Endothelial cell of umbilical vein (primary cell): ENCODE measurements at regions not wholly inside any gene's neighbourhood (a gene's known extent, or its start where the extent isn't known, plus 50 kb on each side); places are given as distances from the start of the nearest gene placed in this dataset.

Source experiments
- BruUV-seq: library from RNA; stranded (reverse); fragments of 400-500 nt; replicated peaks from 2 replicates; lab custom pipeline; 2021; lab: Mats Ljungman, UMichigan
- CTCF ChIA-PET: fragments of 300-600, 350-600 bp; sonication (Branson Sonifier 250); formaldehyde crosslinking; loops from one replicate; lab custom pipeline; 2021; ENCODE audit warnings: antibody characterized with exemption, inconsistent platforms; lab: Charles Lee
- POLR2A ChIA-PET: fragments of 300-600, 350-600 bp; sonication (Branson Sonifier 250); formaldehyde crosslinking; loops from one replicate; lab custom pipeline; 2021; ENCODE audit warnings: antibody characterized with exemption, inconsistent platforms; lab: Charles Lee
- DNase-seq: peaks from one replicate; pipeline ENCODE4 v3.0.0-alpha.2; 2011; ENCODE audit warnings: low read depth, low spot score
- FAIRE-seq: peaks from 2 replicates; lab custom pipeline; 2011; peaks lifted over from hg19 to GRCh38; lab: Jason Lieb, UNC
- H2AFZ ChIP-seq: 2 replicates; pipeline ENCODE4 v1.6.0; 2012; ENCODE audit warnings: low read depth, low read length, control low read depth, inconsistent platforms
- H3K27ac ChIP-seq: 2 replicates; pipeline ENCODE4 v1.5.1; 2011; ENCODE audit warnings: low read depth, mild to moderate bottlenecking, control low read depth, low read length, moderate library complexity; ENCODE audit not compliant: insufficient read depth
- H3K27me3 ChIP-seq, 2 experiments: 2 replicates each; pipeline versions ENCODE4 v1.6.0 to v1.6.1; 2011; ENCODE audit warnings: low read length in 2 of 2, mixed read lengths in 1 of 2; ENCODE audit not compliant: control insufficient read depth in 2 of 2, insufficient read depth in 2 of 2
- H3K36me3 ChIP-seq, 2 experiments: 2 replicates in 1 of 2; 3 replicates in 1 of 2; pipeline ENCODE4 v1.5.1; 2011; ENCODE audit warnings: low read length in 2 of 2, mild to moderate bottlenecking in 1 of 2, moderate library complexity in 1 of 2; ENCODE audit not compliant: control insufficient read depth in 2 of 2, insufficient read depth in 2 of 2; ENCODE audit errors: extremely low read depth in 1 of 2
- H3K4me1 ChIP-seq: 3 replicates; pipeline ENCODE4 v1.5.1; 2011; ENCODE audit warnings: mild to moderate bottlenecking, low read length; ENCODE audit not compliant: control insufficient read depth, insufficient read depth; ENCODE audit errors: extremely low read depth
- H3K4me2 ChIP-seq: 2 replicates; pipeline ENCODE4 v1.6.1; 2011; ENCODE audit warnings: low read length, control low read depth, mixed read lengths; ENCODE audit not compliant: insufficient read depth
- H3K4me3 ChIP-seq, 3 experiments: fragments of 200-600 bp in 1 of 3; sonication (generic), shearing (Covaris generic) in 1 of 3; replicated peaks in 1 of 3; 2 replicates each; pipeline ENCODE4 v1.5.1; 2011 to 2016; ENCODE audit warnings: control low read depth in 3 of 3, low read length in 3 of 3, mild to moderate bottlenecking in 2 of 3, inconsistent platforms in 1 of 3, low read depth in 1 of 3, moderate library complexity in 1 of 3; ENCODE audit not compliant: insufficient read depth in 1 of 3
- H3K79me2 ChIP-seq: 2 replicates; pipeline ENCODE4 v1.6.0; 2012; ENCODE audit warnings: low read length, inconsistent platforms; ENCODE audit not compliant: control insufficient read depth, insufficient read depth
- H3K9ac ChIP-seq: replicated peaks from 2 replicates; pipeline ENCODE3; 2011; ENCODE audit warnings: low read length, control low read depth; ENCODE audit not compliant: insufficient read depth; ENCODE audit errors: extremely low read depth
- H3K9me1 ChIP-seq: replicated peaks from 3 replicates; pipeline ENCODE4 v1.6.0; 2011; ENCODE audit warnings: mild to moderate bottlenecking, low read length; ENCODE audit not compliant: control insufficient read depth, insufficient read depth; ENCODE audit errors: extremely low read depth
- H3K9me3 ChIP-seq: replicated peaks from 2 replicates; pipeline ENCODE4 v1.5.1; 2012; ENCODE audit warnings: low read length, inconsistent platforms; ENCODE audit not compliant: control insufficient read depth, insufficient read depth
- H4K20me1 ChIP-seq: replicated peaks from 2 replicates; pipeline ENCODE3; 2011; ENCODE audit warnings: mild to moderate bottlenecking, low read length; ENCODE audit not compliant: control insufficient read depth, insufficient read depth; ENCODE audit errors: extremely low read depth
- CTCF ChIP-seq, 2 donors: IDR thresholded peaks; 1 replicate in 1 of 2; 2 replicates in 1 of 2; pipeline ENCODE4 v1.5.1; 2011; ENCODE audit warnings: low read length in 2 of 2, mild to moderate bottlenecking in 2 of 2, moderate library complexity in 2 of 2, control low read depth in 1 of 2, inconsistent platforms in 1 of 2, low read depth in 1 of 2; ENCODE audit not compliant: insufficient read depth in 1 of 2; ENCODE audit errors: extremely low read depth in 1 of 2
- EZH2 ChIP-seq: IDR thresholded peaks from 2 replicates; pipeline ENCODE4 v1.6.1; 2012; ENCODE audit warnings: borderline replicate concordance, low read depth, mild to moderate bottlenecking, moderate library complexity, low read length, inconsistent platforms; ENCODE audit not compliant: severe bottlenecking
- FOS ChIP-seq: IDR thresholded peaks from 2 replicates; pipeline ENCODE4 v1.6.1; 2011; ENCODE audit warnings: mild to moderate bottlenecking, low read length, moderate library complexity, borderline replicate concordance; ENCODE audit not compliant: insufficient read depth
- GATA2 ChIP-seq: IDR thresholded peaks from 2 replicates; pipeline ENCODE4 v1.7.0; 2011; ENCODE audit warnings: low read depth, mild to moderate bottlenecking, moderate library complexity, mixed read lengths, low read length; ENCODE audit not compliant: insufficient read length, insufficient read depth
- JUN ChIP-seq: IDR thresholded peaks from 2 replicates; pipeline ENCODE4 v1.6.1; 2011; ENCODE audit warnings: borderline replicate concordance, low read depth; ENCODE audit not compliant: insufficient read length, insufficient read depth
- MAX ChIP-seq: IDR thresholded peaks from 2 replicates; pipeline ENCODE4 v1.6.1; 2011; ENCODE audit not compliant: insufficient read depth, insufficient read length
- MYC ChIP-seq: IDR thresholded peaks from one replicate; pipeline ENCODE4 v1.6.1; 2011; ENCODE audit warnings: mild to moderate bottlenecking, low read depth, low read length
- POLR2A ChIP-seq: IDR thresholded peaks from 2 replicates; pipeline ENCODE4 v1.6.1; 2012; ENCODE audit warnings: low read depth, mild to moderate bottlenecking, control low read depth, low read length
- POLR2AphosphoS5 ChIP-seq: IDR thresholded peaks from 2 replicates; pipeline ENCODE4 v1.6.1; 2012; ENCODE audit warnings: low read depth, mild to moderate bottlenecking, control low read depth, low read length, moderate library complexity; ENCODE audit not compliant: insufficient read depth
- dilution Hi-C: fragments of 300-500 bp; cut with MboI; formaldehyde crosslinking; loops from one replicate; pipeline ENCODE4 v1.15.0; 2019; ENCODE audit warnings: low sequenced_read_pairs; ENCODE audit not compliant: extremely low pct_ligation_motif_present
- intact Hi-C: fragments of 100-400 bp; cut with micrococcal nuclease; formaldehyde crosslinking; loops from one replicate; pipeline ENCODE4 v1.10.0; 2022

DNA sequence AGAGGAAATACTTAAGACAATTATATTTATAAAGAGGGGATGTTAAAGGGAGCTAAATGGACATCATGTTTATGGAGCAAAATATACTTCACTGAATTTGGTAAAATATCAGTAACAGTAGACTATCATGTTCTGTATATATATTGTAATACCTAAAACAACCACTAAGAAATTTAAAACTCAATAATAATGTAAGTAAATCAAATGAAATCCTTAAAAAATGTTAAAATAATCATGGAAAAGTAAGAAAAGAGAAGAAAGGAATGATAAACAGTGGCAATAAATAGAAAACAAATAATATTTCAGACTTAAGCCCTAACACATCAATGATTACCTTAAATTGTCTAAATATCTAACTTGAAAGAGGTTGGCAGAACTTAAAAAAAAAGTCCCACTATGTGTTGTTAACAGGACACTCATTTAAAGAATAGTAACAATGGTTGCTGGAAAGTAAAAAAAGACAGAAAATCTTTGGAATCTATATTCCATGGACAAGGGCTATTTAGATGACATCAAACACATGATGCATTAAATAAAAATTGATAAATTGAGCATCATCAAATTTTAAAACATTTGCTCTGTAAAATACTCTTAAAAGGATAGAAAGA, 842.2 kb upstream of the MAP3K7 start:
- no peaks in the 10 kb centered on the region for H4K20me1 ChIP-seq
- H3K4me3 ChIP-seq = no peak overlapping the region
- CTCF ChIA-PET = interaction anchor here (1.3 kb wide), 1 partner anchor 16 kb away, joined by 3 read pairs; no protein-coding TSS in a partner anchor
- no TSS peak for BruUV-seq
- POLR2A ChIA-PET = no interaction called here
- H3K27ac ChIP-seq = no peak overlapping the region
- no peak for FAIRE-seq
- DNase-seq = no peak
- intact Hi-C loops (no loop called here), dilution Hi-C loops (no loop called here)
- H3K36me3 ChIP-seq = no peaks in the 10 kb centered on the region
- H3K9ac ChIP-seq = no peak overlapping the region
- no peaks in the 10 kb centered on the region for H3K9me3 ChIP-seq
- H3K79me2 ChIP-seq = no peaks in the 10 kb centered on the region
- H3K9me1 ChIP-seq = no peaks in the 10 kb centered on the region
- H3K27me3 ChIP-seq = no peaks in the 10 kb centered on the region
- TF ChIP-seq MYC (no peak), FOS (no peak), CTCF (IDR thresholded peaks at IDR 0.05; ENCODE audit: extremely low read depth in 1 of 2, insufficient read depth in 1 of 2, low read depth in 1 of 2, low read length in 2 of 2) (no peak), POLR2A (no peak), EZH2 (no peak), MAX (no peak), GATA2 (no peak), JUN (no peak), POLR2AphosphoS5 (no peak)
- no peak overlapping the region for H3K4me2 ChIP-seq
- no peak overlapping the region for H2AFZ ChIP-seq
- peaks cover 8% of the 10 kb centered on the region for H3K4me1 ChIP-seq
